Activated CD4-positive, alpha-beta T cell treated with anti-CD3 and anti-CD28 coated beads, Interleukin-2, amount 50 U/mL, for 1 hour (primary cell): ENCODE measurements at regions not wholly inside any gene's neighbourhood (a gene's known extent, or its start where the extent isn't known, plus 50 kb on each side); places are given as distances from the start of the nearest gene placed in this dataset.

Experiments used
- DNase-seq: peaks from one replicate; pipeline ENCODE4 v3.0.0-alpha.2; 2020

GRCh38 chr22:47337161-47337621 lies 574.7 kb downstream of the TBC1D22A start:
- DNase-seq: no peak

DNA sequence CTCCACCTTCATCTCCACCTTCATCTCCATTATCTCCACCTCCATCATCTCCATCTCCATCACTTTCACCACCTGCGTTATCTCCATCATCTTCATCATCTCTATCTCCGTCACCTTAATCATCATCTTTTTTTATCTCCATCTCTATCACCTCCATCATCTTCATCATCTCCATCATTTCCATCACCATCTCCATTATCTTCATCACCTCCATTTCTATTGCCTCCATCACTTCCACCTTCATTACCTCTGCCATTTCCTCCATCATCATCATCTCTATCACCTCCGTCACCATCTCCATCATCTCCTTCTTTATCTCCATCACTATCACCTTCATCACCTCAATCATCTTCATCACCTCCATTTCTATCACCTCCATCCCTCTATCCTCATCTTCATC lies 573.5 kb downstream of the TBC1D22A start:
- DNase-seq: no peak

- DNase-seq: no peak
Observed at GRCh38 chr22:47335460-47335859, 573.0 kb downstream of the TBC1D22A start.

DNA sequence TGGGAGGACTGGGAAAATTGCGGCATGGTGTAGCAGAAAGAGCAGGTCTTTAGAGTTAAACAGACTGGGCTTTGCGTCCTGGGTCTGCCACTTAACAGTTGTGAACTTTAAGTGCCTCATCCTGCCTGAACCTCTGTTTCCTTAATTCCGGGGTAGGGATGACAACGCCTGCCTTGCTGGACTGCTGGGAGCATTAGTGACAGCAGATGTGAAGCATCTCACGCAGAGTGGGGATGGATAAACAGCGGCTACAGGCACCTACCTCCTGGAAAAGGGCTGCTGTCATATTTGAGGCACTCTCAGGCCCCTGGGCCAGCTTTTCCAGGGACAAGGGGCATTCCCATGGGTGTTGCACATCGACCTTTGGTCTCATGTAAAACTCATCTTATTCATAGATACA lies 572.2 kb downstream of the TBC1D22A start:
- DNase-seq: no peak

- DNase-seq: no peak
Observed at GRCh38 chr22:47333625-47334024, 571.2 kb downstream of the TBC1D22A start.

- no peak for DNase-seq
Observed at GRCh38 chr22:47332246-47332980, 570.0 kb downstream of the TBC1D22A start.

GRCh38 chr22:47331750-47332149 lies 569.3 kb downstream of the TBC1D22A start:
- no peak for DNase-seq

- no peak for DNase-seq
Observed at GRCh38 chr22:47329727-47330650, 567.5 kb downstream of the TBC1D22A start.

DNA sequence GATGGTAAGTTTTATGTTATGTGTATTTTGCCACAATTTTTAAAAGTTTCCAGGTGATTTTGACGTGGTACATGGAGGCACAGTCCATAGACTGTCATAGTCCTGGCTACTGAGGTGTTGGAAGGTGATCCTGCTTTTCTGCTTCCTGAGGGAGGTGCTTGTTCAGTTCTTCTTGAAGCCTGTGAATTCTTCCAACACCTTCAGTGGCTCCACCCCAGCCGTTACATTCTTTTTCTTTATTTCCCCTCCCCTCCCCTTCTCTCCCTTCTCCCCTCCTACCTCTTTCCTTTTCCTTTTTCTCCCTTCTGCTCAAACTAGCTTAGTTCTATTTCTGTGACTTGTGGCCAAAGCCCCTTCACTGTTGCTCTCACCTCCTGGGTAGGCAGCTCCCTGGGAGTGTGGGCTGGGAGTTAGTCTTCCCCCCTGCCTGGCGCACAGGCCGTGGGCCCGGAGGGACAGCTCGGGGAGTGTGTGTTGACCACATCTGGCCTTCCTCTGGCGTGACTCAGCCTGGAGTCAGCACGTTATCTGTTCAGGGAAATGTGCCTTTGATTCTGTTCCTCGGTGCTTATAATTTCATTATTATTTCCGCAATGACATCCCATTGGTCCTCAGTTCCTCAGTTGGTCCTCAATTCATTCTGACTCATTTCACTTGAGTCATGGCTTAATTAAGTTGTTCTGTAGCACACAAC lies 566.2 kb downstream of the TBC1D22A start:
- no peak for DNase-seq

GRCh38 chr22:47327241-47327640 lies 564.8 kb downstream of the TBC1D22A start:
- DNase-seq: no peak

DNA sequence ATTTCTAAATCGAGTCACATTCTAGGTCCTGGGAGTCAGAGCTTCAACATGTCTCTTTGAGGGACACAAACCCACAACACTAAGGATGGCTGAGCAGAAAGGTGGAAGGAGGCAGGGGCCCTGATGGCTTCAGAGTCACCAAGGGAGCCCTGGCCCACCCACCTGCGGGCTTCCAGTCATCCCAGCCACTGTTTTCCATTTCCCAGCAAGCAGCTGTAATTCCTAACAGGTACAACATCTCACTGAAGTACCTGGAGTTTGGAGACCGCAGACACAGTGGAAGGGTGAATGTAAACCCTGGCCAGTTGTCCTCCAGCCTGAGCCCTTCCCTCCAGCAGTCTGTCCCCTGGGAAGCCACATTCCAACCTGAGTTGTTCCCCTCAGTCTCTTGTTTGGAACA lies 562.8 kb downstream of the TBC1D22A start:
- DNase-seq: no peak

- no peak for DNase-seq
Observed at GRCh38 chr22:47324435-47324990, 562.1 kb downstream of the TBC1D22A start.

DNA sequence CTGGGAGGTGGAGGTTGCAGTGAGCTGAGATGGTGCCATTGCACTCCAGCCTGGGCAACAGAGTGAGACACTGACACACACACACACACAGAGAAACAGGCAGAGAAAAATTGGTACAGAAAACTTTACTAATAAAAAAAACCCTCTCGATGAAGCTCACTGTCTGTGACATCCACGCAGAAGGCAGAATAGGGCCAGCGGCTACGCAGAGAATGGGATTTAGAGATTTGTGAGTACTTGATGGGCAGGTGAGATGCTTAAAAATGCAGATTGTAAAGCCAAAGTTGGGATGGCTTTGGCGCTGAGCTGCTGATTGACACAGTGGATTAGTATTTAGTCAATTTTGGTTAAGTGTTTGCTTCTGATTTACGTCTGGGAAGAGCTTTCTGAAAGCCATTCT lies 561.1 kb downstream of the TBC1D22A start:
- no peak for DNase-seq

DNA sequence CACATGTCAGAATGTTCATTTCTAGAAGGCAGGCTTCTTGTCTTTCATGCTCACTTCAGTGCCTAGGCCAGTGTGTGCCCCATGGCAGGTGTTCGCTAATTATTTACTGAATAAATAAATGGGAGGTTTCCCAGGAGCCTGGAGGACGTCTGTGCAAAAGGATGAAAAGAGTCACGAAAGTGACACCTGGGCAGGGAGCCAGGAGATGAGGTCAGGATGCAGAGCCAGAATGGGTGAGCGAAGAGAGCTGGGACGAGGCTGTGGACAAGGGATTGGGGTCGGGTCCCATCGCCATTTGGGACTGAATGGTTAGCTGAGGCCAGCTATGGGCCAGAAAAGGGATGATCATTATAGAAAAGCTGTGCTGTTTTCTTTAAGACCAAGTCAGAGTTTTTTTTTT lies 560.4 kb downstream of the TBC1D22A start:
- no peak for DNase-seq

GRCh38 chr22:47320560-47320959 lies 558.1 kb downstream of the TBC1D22A start:
- DNase-seq: no peak

DNA sequence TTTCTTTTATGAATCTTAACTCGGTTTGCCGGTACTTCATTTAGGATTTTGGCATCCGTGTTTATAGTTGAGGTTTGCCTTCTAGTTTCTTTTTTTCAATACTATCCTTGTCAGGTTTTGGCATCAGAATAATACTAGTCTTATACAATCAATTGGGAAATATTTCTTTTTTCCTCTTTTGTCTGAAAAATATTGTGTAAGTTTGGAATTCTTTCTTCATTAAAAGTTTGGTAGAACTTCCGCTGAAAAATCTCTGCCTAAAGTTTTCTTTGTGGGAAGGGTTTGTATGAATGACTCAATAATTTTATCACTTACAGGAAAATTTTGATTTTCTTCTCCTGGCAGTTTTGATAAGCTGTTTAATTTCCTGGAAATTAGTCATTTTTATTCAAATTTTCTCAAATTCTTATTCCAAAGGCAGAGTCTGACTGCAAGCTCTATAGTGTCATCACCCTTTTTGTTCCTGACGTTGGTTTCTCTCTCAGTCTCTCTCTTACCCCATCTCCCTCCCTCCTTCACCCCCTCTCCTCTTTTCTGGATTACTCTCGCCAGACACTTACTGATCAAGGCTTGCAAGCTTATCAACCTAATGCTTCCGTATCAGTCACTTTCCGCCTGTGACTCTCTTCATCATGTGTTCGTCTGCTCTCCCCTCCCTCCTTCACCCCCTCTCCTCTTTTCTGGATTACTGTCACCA lies 555.7 kb downstream of the TBC1D22A start:
- no peak for DNase-seq

DNA sequence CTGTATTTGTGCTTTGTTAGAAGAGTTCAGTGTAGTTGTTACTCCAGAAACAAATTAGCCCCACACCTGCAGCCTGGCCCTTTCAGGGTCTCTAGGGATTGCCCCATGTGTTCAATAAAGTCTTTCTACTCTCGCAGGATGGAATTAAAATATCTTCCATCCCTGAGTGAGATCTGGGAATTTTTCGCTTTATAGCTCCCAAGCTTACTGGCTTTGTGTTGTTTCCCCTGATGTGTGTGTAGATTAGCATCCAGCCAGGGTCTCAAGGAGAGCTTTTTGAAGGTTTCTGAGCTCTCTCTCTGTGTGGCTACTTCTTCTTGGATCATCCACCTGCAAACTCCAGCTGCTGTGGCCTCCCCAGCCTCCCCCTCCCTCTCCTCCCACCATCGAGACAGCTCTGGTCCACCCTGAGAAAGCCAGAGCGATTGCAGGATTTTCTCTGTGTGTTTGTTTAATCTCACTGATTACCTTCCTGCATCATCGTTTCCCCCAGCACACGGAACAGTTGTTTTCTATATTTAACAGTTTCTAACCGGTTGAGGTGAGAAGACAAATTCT lies 553.5 kb downstream of the TBC1D22A start:
- DNase-seq: no peak

DNA sequence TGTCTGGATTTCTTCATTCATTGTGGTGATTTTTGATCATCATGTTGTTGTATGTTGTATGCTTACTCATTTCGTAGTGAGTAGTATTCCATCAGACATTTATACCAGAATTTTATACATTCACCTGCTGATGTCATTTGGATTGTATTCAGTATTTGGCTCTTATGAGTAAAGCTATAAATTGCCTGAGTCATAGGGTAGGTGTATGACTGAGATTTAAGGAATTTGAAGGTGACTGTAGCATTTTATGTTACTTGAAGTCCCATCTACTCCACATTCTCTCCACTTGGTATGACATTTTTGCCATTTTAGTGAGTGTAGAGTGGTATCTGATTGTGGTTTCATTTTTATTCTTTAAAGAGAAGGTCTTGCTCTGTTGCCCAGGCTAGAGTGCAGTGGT lies 548.2 kb downstream of the TBC1D22A start:
- DNase-seq: no peak

- no peak for DNase-seq
Observed at GRCh38 chr22:47309946-47310345, 547.5 kb downstream of the TBC1D22A start.

GRCh38 chr22:47309476-47309875 lies 547.0 kb downstream of the TBC1D22A start:
- DNase-seq: no peak

GRCh38 chr22:47308886-47309285 lies 546.4 kb downstream of the TBC1D22A start:
- no peak for DNase-seq

GRCh38 chr22:47307822-47308221 lies 545.4 kb downstream of the TBC1D22A start:
- no peak for DNase-seq
